ENCODE measurements at regions not wholly inside any gene's neighbourhood (a gene's known extent, or its start where the extent isn't known, plus 50 kb on each side); places are given as distances from the start of the nearest gene placed in this dataset.

DNA sequence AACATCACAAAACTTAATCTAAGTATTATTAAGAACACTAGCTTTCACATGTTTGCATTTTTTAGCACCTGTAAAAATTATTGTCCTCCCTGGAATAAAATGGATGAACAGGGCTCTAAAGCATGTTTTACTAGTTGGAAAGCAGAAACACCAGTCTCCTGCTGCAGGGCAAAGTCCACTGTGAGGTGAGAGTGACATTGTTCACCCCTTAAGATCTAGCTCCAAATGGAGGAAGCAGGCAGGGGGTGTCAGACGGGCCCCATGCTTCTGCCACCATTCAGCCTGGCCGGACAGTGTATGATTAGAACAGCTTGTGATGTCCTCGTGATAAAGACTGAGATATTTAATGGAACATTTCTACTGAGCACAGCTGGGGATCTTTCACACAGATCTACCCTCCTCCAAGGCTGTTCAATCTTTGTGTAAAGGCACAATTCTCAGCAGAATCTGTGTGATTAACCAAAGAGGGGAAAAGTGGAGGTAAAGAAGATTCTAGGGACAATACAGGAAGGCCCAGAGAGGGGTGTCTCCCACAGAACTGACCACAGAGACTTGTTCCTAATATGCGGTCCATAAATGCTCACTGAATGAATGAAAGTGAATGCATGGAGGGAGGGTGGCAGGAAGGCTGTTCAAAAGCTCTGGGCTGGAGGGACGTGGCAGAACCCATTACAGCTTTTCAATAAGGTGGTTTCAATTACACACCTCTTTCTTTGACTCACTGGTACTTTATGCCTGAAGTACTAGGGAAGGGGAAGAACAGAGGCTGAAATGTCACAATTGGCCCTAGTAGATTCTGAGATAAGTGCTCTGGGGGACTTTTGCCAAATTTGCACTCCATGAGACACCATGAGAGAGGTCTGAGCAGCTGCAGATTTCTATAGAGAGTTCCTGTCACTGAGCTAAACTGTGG, 239.1 kb upstream of the ARHGAP20 start:
- Histone ChIP-seq H3K9ac (ENCODE audit: low read length) (no peak overlapping the region), H4K20me1 (ENCODE audit: insufficient read depth, low read length) (no peaks in the 10 kb centered on the region), H3K4me3 (ENCODE audit: low read length) (no peak overlapping the region), H3K4me2 (ENCODE audit: low read depth, low read length) (no peak overlapping the region), H3K27ac (ENCODE audit: low read length) (no peak overlapping the region), H3K36me3 (replicated peaks; ENCODE audit: insufficient read depth, low read length) (no peaks in the 10 kb centered on the region), H3K9me3 (replicated peaks; ENCODE audit: insufficient read depth, low read length) (no peaks in the 10 kb centered on the region), H3K27me3 (replicated peaks; ENCODE audit: insufficient read depth, low read length) (no peaks in the 10 kb centered on the region), H3K4me1 (ENCODE audit: low read length) (no peaks in the 10 kb centered on the region), H3K9me2 (replicated peaks; ENCODE audit: insufficient read depth, low read length) (no peaks in the 10 kb centered on the region), H3K79me2 (ENCODE audit: low read length) (no peaks in the 10 kb centered on the region), H3F3A (ENCODE audit: insufficient read depth, low read length) (no peaks in the 10 kb centered on the region), H2AFZ (ENCODE audit: low read length) (no peak overlapping the region)
- no peak for DNase-seq
- TF ChIP-seq, protein P1, sequence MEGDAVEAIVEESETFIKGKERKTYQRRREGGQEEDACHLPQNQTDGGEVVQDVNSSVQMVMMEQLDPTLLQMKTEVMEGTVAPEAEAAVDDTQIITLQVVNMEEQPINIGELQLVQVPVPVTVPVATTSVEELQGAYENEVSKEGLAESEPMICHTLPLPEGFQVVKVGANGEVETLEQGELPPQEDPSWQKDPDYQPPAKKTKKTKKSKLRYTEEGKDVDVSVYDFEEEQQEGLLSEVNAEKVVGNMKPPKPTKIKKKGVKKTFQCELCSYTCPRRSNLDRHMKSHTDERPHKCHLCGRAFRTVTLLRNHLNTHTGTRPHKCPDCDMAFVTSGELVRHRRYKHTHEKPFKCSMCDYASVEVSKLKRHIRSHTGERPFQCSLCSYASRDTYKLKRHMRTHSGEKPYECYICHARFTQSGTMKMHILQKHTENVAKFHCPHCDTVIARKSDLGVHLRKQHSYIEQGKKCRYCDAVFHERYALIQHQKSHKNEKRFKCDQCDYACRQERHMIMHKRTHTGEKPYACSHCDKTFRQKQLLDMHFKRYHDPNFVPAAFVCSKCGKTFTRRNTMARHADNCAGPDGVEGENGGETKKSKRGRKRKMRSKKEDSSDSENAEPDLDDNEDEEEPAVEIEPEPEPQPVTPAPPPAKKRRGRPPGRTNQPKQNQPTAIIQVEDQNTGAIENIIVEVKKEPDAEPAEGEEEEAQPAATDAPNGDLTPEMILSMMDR (IDR thresholded peaks at IDR 0.05; ENCODE audit: low read length), result no peak
- TF ChIP-seq EZH2phosphoT487 (IDR thresholded peaks at IDR 0.05; ENCODE audit: low read length) (no peak), EZH2 (optimal IDR thresholded peaks at IDR 0.05; ENCODE audit: low read depth, low read length) (no peak)

DNA sequence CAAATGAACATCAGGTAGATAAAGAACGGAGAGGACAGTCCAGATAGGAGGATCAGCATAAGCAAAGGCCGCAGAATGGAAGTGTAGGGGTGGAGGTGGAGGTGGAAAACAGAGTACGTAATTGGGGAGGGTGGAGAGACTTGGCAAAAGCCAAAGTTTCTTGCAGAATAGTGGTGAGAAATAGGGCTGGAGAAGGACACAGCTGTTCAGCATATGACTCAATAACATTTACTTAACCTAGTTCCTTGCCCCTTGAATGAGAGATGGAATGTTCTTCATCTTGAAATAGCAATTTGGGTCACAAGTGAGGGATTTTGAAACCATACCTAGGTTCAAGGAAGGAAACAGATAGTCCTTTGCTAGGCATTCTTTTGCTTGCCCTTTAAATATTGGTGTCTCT, 235.9 kb upstream of the ARHGAP20 start:
- no peak overlapping the region for H3K9ac ChIP-seq (ENCODE audit: low read length)
- H3K9me2 ChIP-seq (replicated peaks; ENCODE audit: insufficient read depth, low read length), result no peaks in the 10 kb centered on the region
- no peaks in the 10 kb centered on the region for H3K4me1 ChIP-seq (ENCODE audit: low read length)
- no peak overlapping the region for H3K4me3 ChIP-seq (ENCODE audit: low read length)
- H2AFZ ChIP-seq (ENCODE audit: low read length), result no peak overlapping the region
- no peak for DNase-seq
- no peak overlapping the region for H3K27ac ChIP-seq (ENCODE audit: low read length)
- H3K27me3 ChIP-seq (replicated peaks; ENCODE audit: insufficient read depth, low read length), result no peaks in the 10 kb centered on the region
- H3K4me2 ChIP-seq (ENCODE audit: low read depth, low read length), result no peak overlapping the region
- no peaks in the 10 kb centered on the region for H4K20me1 ChIP-seq (ENCODE audit: insufficient read depth, low read length)
- H3K79me2 ChIP-seq (ENCODE audit: low read length), result no peaks in the 10 kb centered on the region
- H3F3A ChIP-seq (ENCODE audit: insufficient read depth, low read length), result no peaks in the 10 kb centered on the region
- TF ChIP-seq EZH2 (optimal IDR thresholded peaks at IDR 0.05; ENCODE audit: low read depth, low read length), result no peak
- no peak for TF ChIP-seq EZH2phosphoT487 (IDR thresholded peaks at IDR 0.05; ENCODE audit: low read length)
- TF ChIP-seq, protein P1 (IDR thresholded peaks at IDR 0.05; ENCODE audit: low read length), result no peak
- no peaks in the 10 kb centered on the region for H3K9me3 ChIP-seq (replicated peaks; ENCODE audit: insufficient read depth, low read length)
- no peaks in the 10 kb centered on the region for H3K36me3 ChIP-seq (replicated peaks; ENCODE audit: insufficient read depth, low read length)

- Histone ChIP-seq H3K9ac (ENCODE audit: low read length) (no peak overlapping the region), H3K79me2 (ENCODE audit: low read length) (no peaks in the 10 kb centered on the region), H3K4me1 (ENCODE audit: low read length) (no peaks in the 10 kb centered on the region), H3K4me3 (ENCODE audit: low read length) (no peak overlapping the region), H3K4me2 (ENCODE audit: low read depth, low read length) (no peak overlapping the region), H4K20me1 (ENCODE audit: insufficient read depth, low read length) (no peaks in the 10 kb centered on the region), H3K9me2 (replicated peaks; ENCODE audit: insufficient read depth, low read length) (no peaks in the 10 kb centered on the region), H3K36me3 (replicated peaks; ENCODE audit: insufficient read depth, low read length) (no peaks in the 10 kb centered on the region), H3K27me3 (replicated peaks; ENCODE audit: insufficient read depth, low read length) (no peaks in the 10 kb centered on the region), H3K9me3 (replicated peaks; ENCODE audit: insufficient read depth, low read length) (no peaks in the 10 kb centered on the region), H3F3A (ENCODE audit: insufficient read depth, low read length) (no peaks in the 10 kb centered on the region), H2AFZ (ENCODE audit: low read length) (no peak overlapping the region), H3K27ac (ENCODE audit: low read length) (no peak overlapping the region)
- TF ChIP-seq, protein P1 (IDR thresholded peaks at IDR 0.05; ENCODE audit: low read length), result no peak
- no peak for TF ChIP-seq EZH2 (optimal IDR thresholded peaks at IDR 0.05; ENCODE audit: low read depth, low read length)
- no peak for TF ChIP-seq EZH2phosphoT487 (IDR thresholded peaks at IDR 0.05; ENCODE audit: low read length)
- no peak for DNase-seq
These were observed 234.9 kb upstream of the ARHGAP20 start for GRCh38 chr11:110947096-110947495.

Measured in MM.1S (cell line).